ENCODE measurements at regions not wholly inside any gene's neighbourhood (a gene's known extent, or its start where the extent isn't known, plus 50 kb on each side); places are given as distances from the start of the nearest gene placed in this dataset.

GRCh38 chr5:33046091-33046490, 335.0 kb downstream of the NPR3 start (continued):
- TF ChIP-seq BCLAF1 (IDR thresholded peaks at IDR 0.05) (no peak), MTA3 (CRISPR knock-in tag; IDR thresholded peaks at IDR 0.05) (no peak), JUNB (CRISPR knock-in tag; IDR thresholded peaks at IDR 0.05; ENCODE audit: borderline replicate concordance) (no peak), ZNF33B (CRISPR knock-in tag; IDR thresholded peaks at IDR 0.05) (no peak), ZNF260 (CRISPR knock-in tag; IDR thresholded peaks at IDR 0.05; ENCODE audit: borderline replicate concordance, low read depth) (no peak), ZNF609 (CRISPR knock-in tag; IDR thresholded peaks at IDR 0.05; ENCODE audit: borderline replicate concordance) (no peak), ZNF670 (CRISPR knock-in tag; IDR thresholded peaks at IDR 0.05; ENCODE audit: borderline replicate concordance) (no peak), RBM22 (optimal IDR thresholded peaks at IDR 0.05; ENCODE audit: low read length) (no peak), NONO (IDR thresholded peaks at IDR 0.05) (no peak), NONO (CRISPR knock-in tag; conservative IDR thresholded peaks at IDR 0.05) (no peak), HMG20B (CRISPR knock-in tag; conservative IDR thresholded peaks at IDR 0.05) (no peak)
